HL-60 (cell line): ENCODE measurements at regions not wholly inside any gene's neighbourhood (a gene's known extent, or its start where the extent isn't known, plus 50 kb on each side); places are given as distances from the start of the nearest gene placed in this dataset.

Experiments
- SPI1 ChIP-seq: IDR thresholded peaks from 2 replicates; pipeline ENCODE4 v1.6.1; 2012; ENCODE audit warnings: low read depth, mild to moderate bottlenecking, borderline replicate concordance
- TF ChIP-seq, protein P1 (sequence below): IDR thresholded peaks from one replicate; pipeline ENCODE4 v1.5.1; 2011; ENCODE audit warnings: low read length, control low read depth, inconsistent platforms; ENCODE audit not compliant: insufficient read depth

DNA sequence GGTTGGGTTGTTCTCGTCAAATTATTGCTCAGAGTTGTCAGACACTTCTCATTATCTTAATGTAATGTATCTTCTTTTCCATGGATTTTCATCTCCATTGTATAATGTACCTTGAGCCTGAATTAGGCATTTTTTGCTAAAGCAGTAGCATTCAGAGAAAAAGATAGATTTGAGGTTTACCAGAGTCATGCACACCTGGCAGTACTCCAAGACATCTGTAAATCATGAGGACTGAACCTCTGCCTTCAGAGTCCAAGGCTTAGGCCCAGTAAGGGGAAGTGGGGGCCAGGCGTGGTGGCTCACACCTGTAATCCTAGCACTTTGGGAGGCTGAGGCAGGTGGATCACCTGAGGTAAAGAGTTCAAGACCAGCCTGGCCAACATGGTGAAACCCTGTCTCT lies 624.3 kb upstream of the MBL2 start:
- no peak for TF ChIP-seq SPI1
- TF ChIP-seq, protein P1, sequence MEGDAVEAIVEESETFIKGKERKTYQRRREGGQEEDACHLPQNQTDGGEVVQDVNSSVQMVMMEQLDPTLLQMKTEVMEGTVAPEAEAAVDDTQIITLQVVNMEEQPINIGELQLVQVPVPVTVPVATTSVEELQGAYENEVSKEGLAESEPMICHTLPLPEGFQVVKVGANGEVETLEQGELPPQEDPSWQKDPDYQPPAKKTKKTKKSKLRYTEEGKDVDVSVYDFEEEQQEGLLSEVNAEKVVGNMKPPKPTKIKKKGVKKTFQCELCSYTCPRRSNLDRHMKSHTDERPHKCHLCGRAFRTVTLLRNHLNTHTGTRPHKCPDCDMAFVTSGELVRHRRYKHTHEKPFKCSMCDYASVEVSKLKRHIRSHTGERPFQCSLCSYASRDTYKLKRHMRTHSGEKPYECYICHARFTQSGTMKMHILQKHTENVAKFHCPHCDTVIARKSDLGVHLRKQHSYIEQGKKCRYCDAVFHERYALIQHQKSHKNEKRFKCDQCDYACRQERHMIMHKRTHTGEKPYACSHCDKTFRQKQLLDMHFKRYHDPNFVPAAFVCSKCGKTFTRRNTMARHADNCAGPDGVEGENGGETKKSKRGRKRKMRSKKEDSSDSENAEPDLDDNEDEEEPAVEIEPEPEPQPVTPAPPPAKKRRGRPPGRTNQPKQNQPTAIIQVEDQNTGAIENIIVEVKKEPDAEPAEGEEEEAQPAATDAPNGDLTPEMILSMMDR: no peak
